WTC11 (cell line): ENCODE measurements at regions not wholly inside any gene's neighbourhood (a gene's known extent, or its start where the extent isn't known, plus 50 kb on each side); places are given as distances from the start of the nearest gene placed in this dataset.

ENCODE experiments used
- ELF4 ChIP-seq: sonication (generic); formaldehyde crosslinking; IDR thresholded peaks from 2 replicates; pipeline ENCODE4 v1.8.1; 2022; ENCODE audit warnings: low read depth, mild to moderate bottlenecking, moderate library complexity, missing genetic modification reagents
- FOXJ3 ChIP-seq: sonication (generic); formaldehyde crosslinking; IDR thresholded peaks from 2 replicates; pipeline ENCODE4 v1.9.0; 2021; ENCODE audit warnings: missing genetic modification reagents, mild to moderate bottlenecking, borderline replicate concordance
- FOXP1 ChIP-seq: sonication (generic); formaldehyde crosslinking; IDR thresholded peaks from 2 replicates; pipeline ENCODE4 v1.8.0; 2022; ENCODE audit warnings: missing genetic modification reagents, mild to moderate bottlenecking, moderate library complexity, borderline replicate concordance
- MAX ChIP-seq: sonication (generic); formaldehyde crosslinking; IDR thresholded peaks from 2 replicates; pipeline ENCODE4 v1.8.0; 2022; ENCODE audit warnings: mild to moderate bottlenecking, missing genetic modification reagents
- NFE2L1 ChIP-seq: sonication (generic); formaldehyde crosslinking; IDR thresholded peaks from 2 replicates; pipeline ENCODE4 v1.8.1; 2023; ENCODE audit warnings: missing genetic modification reagents
- NFYB ChIP-seq: sonication (generic); formaldehyde crosslinking; conservative IDR thresholded peaks from 2 replicates; pipeline ENCODE4 v1.8.0; 2022; ENCODE audit warnings: low read depth, missing genetic modification reagents
- NR3C1 ChIP-seq: sonication (generic); formaldehyde crosslinking; conservative IDR thresholded peaks from 2 replicates; pipeline ENCODE4 v1.8.1; 2023; ENCODE audit warnings: low read depth, mild to moderate bottlenecking, missing genetic modification reagents
- SP1 ChIP-seq: sonication (generic); formaldehyde crosslinking; conservative IDR thresholded peaks from 2 replicates; pipeline ENCODE4 v1.8.1; 2022; ENCODE audit warnings: missing genetic modification reagents
- TP53 ChIP-seq: sonication (generic); formaldehyde crosslinking; IDR thresholded peaks from 2 replicates; pipeline ENCODE4 v1.8.1; 2023; ENCODE audit warnings: mild to moderate bottlenecking, missing genetic modification reagents
- USF2 ChIP-seq: sonication (generic); formaldehyde crosslinking; IDR thresholded peaks from 2 replicates; pipeline ENCODE4 v1.8.1; 2023; ENCODE audit warnings: mild to moderate bottlenecking, missing genetic modification reagents, moderate library complexity
- ZNF396 ChIP-seq: fragments of 250-450 bp; sonication (Bioruptor Pico); IDR thresholded peaks from 2 replicates; pipeline ENCODE4 v1.8.0; 2021; ENCODE audit warnings: mild to moderate bottlenecking, moderate library complexity, borderline replicate concordance
- ZNF512 ChIP-seq: sonication (generic); formaldehyde crosslinking; IDR thresholded peaks from 2 replicates; pipeline ENCODE4 v1.8.1; 2022; ENCODE audit warnings: missing genetic modification reagents, borderline replicate concordance
- TF ChIP-seq, protein P1 (sequence below): fragments of 200-600 bp; IDR thresholded peaks from 2 replicates; pipeline ENCODE4 v1.8.0; 2022; ENCODE audit warnings: antibody characterized with exemption
- TF ChIP-seq, protein P2 (sequence below): sonication (generic); formaldehyde crosslinking; IDR thresholded peaks from 2 replicates; pipeline ENCODE4 v1.8.0; 2022; ENCODE audit warnings: missing genetic modification reagents

DNA sequence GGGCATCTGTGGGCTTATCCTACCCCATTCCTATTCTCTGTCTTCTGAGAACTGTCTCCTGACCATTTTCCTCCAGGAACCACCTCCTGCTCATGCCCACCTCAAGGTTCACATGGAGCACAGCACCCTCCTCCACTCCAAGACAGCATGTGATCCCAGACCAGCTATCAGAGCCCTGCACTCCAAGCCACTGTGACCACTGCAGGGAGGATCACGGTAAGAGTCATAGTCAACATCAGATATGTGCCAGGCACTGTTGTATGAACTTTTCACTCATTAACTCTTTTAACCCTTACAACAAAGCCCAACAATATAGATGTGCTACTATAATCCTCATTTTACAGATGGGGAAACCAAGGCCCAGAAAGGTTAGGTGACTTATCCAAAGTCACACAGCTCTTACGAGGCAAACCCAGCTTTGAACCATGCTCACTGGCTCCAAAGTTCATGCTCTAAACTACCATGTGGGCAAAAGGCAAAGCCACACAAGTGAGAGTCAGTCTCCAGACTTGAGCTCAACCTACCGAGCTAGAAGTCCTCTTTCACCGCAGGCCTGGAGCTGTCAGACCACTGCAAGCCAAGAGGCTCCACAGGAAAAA, 115.1 kb upstream of the IQSEC1 start:
- TF ChIP-seq USF2 (no peak), ELF4 (CRISPR knock-in tag) (no peak), ZNF396 (CRISPR knock-in tag) (no peak), ZNF512 (CRISPR knock-in tag) (no peak), NFE2L1 (CRISPR knock-in tag) (no peak), TP53 (CRISPR knock-in tag) (no peak), FOXJ3 (CRISPR knock-in tag) (no peak), NR3C1 (no peak), FOXP1 (CRISPR knock-in tag) (no peak), NFYB (CRISPR knock-in tag) (no peak), MAX (no peak), SP1 (no peak)
- TF ChIP-seq, protein P1, sequence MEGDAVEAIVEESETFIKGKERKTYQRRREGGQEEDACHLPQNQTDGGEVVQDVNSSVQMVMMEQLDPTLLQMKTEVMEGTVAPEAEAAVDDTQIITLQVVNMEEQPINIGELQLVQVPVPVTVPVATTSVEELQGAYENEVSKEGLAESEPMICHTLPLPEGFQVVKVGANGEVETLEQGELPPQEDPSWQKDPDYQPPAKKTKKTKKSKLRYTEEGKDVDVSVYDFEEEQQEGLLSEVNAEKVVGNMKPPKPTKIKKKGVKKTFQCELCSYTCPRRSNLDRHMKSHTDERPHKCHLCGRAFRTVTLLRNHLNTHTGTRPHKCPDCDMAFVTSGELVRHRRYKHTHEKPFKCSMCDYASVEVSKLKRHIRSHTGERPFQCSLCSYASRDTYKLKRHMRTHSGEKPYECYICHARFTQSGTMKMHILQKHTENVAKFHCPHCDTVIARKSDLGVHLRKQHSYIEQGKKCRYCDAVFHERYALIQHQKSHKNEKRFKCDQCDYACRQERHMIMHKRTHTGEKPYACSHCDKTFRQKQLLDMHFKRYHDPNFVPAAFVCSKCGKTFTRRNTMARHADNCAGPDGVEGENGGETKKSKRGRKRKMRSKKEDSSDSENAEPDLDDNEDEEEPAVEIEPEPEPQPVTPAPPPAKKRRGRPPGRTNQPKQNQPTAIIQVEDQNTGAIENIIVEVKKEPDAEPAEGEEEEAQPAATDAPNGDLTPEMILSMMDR: no peak
- TF ChIP-seq, protein P2, sequence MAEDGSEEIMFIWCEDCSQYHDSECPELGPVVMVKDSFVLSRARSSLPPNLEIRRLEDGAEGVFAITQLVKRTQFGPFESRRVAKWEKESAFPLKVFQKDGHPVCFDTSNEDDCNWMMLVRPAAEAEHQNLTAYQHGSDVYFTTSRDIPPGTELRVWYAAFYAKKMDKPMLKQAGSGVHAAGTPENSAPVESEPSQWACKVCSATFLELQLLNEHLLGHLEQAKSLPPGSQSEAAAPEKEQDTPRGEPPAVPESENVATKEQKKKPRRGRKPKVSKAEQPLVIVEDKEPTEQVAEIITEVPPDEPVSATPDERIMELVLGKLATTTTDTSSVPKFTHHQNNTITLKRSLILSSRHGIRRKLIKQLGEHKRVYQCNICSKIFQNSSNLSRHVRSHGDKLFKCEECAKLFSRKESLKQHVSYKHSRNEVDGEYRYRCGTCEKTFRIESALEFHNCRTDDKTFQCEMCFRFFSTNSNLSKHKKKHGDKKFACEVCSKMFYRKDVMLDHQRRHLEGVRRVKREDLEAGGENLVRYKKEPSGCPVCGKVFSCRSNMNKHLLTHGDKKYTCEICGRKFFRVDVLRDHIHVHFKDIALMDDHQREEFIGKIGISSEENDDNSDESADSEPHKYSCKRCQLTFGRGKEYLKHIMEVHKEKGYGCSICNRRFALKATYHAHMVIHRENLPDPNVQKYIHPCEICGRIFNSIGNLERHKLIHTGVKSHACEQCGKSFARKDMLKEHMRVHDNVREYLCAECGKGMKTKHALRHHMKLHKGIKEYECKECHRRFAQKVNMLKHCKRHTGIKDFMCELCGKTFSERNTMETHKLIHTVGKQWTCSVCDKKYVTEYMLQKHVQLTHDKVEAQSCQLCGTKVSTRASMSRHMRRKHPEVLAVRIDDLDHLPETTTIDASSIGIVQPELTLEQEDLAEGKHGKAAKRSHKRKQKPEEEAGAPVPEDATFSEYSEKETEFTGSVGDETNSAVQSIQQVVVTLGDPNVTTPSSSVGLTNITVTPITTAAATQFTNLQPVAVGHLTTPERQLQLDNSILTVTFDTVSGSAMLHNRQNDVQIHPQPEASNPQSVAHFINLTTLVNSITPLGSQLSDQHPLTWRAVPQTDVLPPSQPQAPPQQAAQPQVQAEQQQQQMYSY: no peak
